Liver (tissue), 8 donors: ENCODE measurements at regions not wholly inside any gene's neighbourhood (a gene's known extent, or its start where the extent isn't known, plus 50 kb on each side); places are given as distances from the start of the nearest gene placed in this dataset.

Source experiments
- DNase-seq: peaks from one replicate; pipeline ENCODE4 v3.0.0-alpha.2; 2017; ENCODE audit warnings: low spot score
- H3K27ac ChIP-seq, 2 donors: one replicate each; pipeline ENCODE4 v1.7.0; 2013; ENCODE audit warnings: inconsistent platforms in 2 of 2, low read length in 2 of 2, control low read depth in 1 of 2, low read depth in 1 of 2, mild to moderate bottlenecking in 1 of 2
- H3K27me3 ChIP-seq, 4 donors: one replicate each; pipeline versions ENCODE4 v1.6.1 to v1.7.0; 2013; ENCODE audit warnings: low read length in 3 of 4, inconsistent platforms in 1 of 4, mild to moderate bottlenecking in 1 of 4, moderate library complexity in 1 of 4; ENCODE audit not compliant: control insufficient read depth in 4 of 4, insufficient read depth in 4 of 4
- H3K36me3 ChIP-seq, 4 donors: one replicate each; pipeline versions ENCODE4 v1.6.1 to v1.7.0; 2013; ENCODE audit warnings: low read length in 3 of 4, mild to moderate bottlenecking in 3 of 4, low read depth in 1 of 4, moderate library complexity in 1 of 4; ENCODE audit not compliant: control insufficient read depth in 4 of 4, insufficient read depth in 3 of 4
- H3K4me1 ChIP-seq, 4 donors: one replicate each; pipeline versions ENCODE4 v1.6.1 to v1.7.0; 2013; ENCODE audit warnings: low read length in 3 of 4, mild to moderate bottlenecking in 3 of 4, moderate library complexity in 1 of 4; ENCODE audit not compliant: control insufficient read depth in 4 of 4, insufficient read depth in 4 of 4
- H3K4me3 ChIP-seq, 3 donors: one replicate each; pipeline versions ENCODE4 v1.6.1 to v1.7.0; 2013; ENCODE audit warnings: low read length in 3 of 3, control low read depth in 1 of 3, low read depth in 1 of 3, mild to moderate bottlenecking in 1 of 3
- H3K9ac ChIP-seq, 2 donors: one replicate each; pipeline ENCODE4 v1.7.0; 2013; ENCODE audit warnings: low read length in 2 of 2, mild to moderate bottlenecking in 2 of 2, moderate library complexity in 2 of 2, control low read depth in 1 of 2, low read depth in 1 of 2
- H3K9me3 ChIP-seq, 4 donors: one replicate each; pipeline versions ENCODE4 v1.6.1 to v1.7.0; 2013; ENCODE audit warnings: low read length in 3 of 4; ENCODE audit not compliant: control insufficient read depth in 4 of 4
- ATF3 ChIP-seq: IDR thresholded peaks from 2 replicates; pipeline ENCODE4 v1.6.1; 2016; ENCODE audit warnings: antibody characterized with exemption
- CTCF ChIP-seq: fragments of 150-350 bp; IDR thresholded peaks from 2 replicates; pipeline ENCODE4 v1.5.1; 2017; ENCODE audit warnings: improper control_type of control experiment, low read depth, low read length; ENCODE audit not compliant: missing input control
- EGR1 ChIP-seq, 2 donors: IDR thresholded peaks; 2 replicates each; pipeline ENCODE4 v1.6.1; 2016 to 2018; ENCODE audit warnings: antibody characterized with exemption in 2 of 2, low read depth in 2 of 2
- FOXA1 ChIP-seq: IDR thresholded peaks from 2 replicates; pipeline ENCODE4 v1.6.1; 2016; ENCODE audit warnings: antibody characterized with exemption
- FOXA2 ChIP-seq: IDR thresholded peaks from 2 replicates; pipeline ENCODE4 v1.6.1; 2016; ENCODE audit warnings: antibody characterized with exemption
- GABPA ChIP-seq, 2 donors: IDR thresholded peaks in 1 of 2; conservative IDR thresholded peaks in 1 of 2; 2 replicates each; pipeline ENCODE4 v1.6.1; 2016; ENCODE audit warnings: antibody characterized with exemption in 2 of 2, mild to moderate bottlenecking in 1 of 2, moderate library complexity in 1 of 2
- HNF4A ChIP-seq, 2 donors: conservative IDR thresholded peaks; 2 replicates each; pipeline ENCODE4 v1.6.1; 2016; ENCODE audit warnings: antibody characterized with exemption in 2 of 2, mild to moderate bottlenecking in 2 of 2
- HNF4G ChIP-seq: IDR thresholded peaks from 2 replicates; pipeline ENCODE4 v1.6.1; 2016; ENCODE audit warnings: antibody characterized with exemption
- JUND ChIP-seq, 2 donors: IDR thresholded peaks; 2 replicates each; pipeline ENCODE4 v1.6.1; 2016; ENCODE audit warnings: antibody characterized with exemption in 2 of 2
- MAX ChIP-seq: IDR thresholded peaks from 2 replicates; pipeline ENCODE4 v1.6.1; 2016; ENCODE audit warnings: antibody characterized with exemption
- RAD21 ChIP-seq, 2 donors: IDR thresholded peaks; 2 replicates each; pipeline ENCODE4 v1.6.1; 2016; ENCODE audit warnings: antibody characterized with exemption in 2 of 2, mild to moderate bottlenecking in 2 of 2
- REST ChIP-seq: IDR thresholded peaks from 2 replicates; pipeline ENCODE4 v1.6.1; 2016; ENCODE audit warnings: antibody characterized with exemption, mild to moderate bottlenecking
- RXRA ChIP-seq, 2 donors: IDR thresholded peaks; 2 replicates each; pipeline ENCODE4 v1.6.1; 2017 to 2018; ENCODE audit warnings: antibody characterized with exemption in 2 of 2, mild to moderate bottlenecking in 1 of 2
- SP1 ChIP-seq: IDR thresholded peaks from 2 replicates; pipeline ENCODE4 v1.6.1; 2018; ENCODE audit warnings: antibody characterized with exemption, mild to moderate bottlenecking
- TAF1 ChIP-seq: conservative IDR thresholded peaks from 2 replicates; pipeline ENCODE4 v1.6.1; 2016; ENCODE audit warnings: antibody characterized with exemption, mild to moderate bottlenecking
- YY1 ChIP-seq: IDR thresholded peaks from 2 replicates; pipeline ENCODE4 v1.6.1; 2016; ENCODE audit warnings: antibody characterized with exemption, mild to moderate bottlenecking
- ZBTB33 ChIP-seq: IDR thresholded peaks from 2 replicates; pipeline ENCODE4 v1.6.1; 2016; ENCODE audit warnings: antibody characterized with exemption
- WGBS: extraction: QIAGEN DNeasy Blood & Tissue Kit; methylation state at CpG from one replicate; pipeline ENCODE4 v1.1.7; 2013; 5-methylcytosine and 5-hydroxymethylcytosine counted together
- donor health status: healthy.
- donor health status: healthy.
- donor health status: healthy.
- donor health status: healthy.
- donor health status: healthy.

GRCh38 chr14:81884382-81884781 is 350.7 kb upstream of the SEL1L start:
- WGBS: 41% methylated on average over 1 of the region's 1 CpG
- no peaks in the 10 kb centered on the region for H3K27me3 ChIP-seq
- no peak for DNase-seq
- H3K27ac ChIP-seq: no peak overlapping the region
- H3K4me3 ChIP-seq: no peak overlapping the region
- TF ChIP-seq YY1 (no peak), RXRA (IDR thresholded peaks at IDR 0.05) (no peak), SP1 (no peak), FOXA1 (no peak), EGR1 (IDR thresholded peaks at IDR 0.05; ENCODE audit: low read depth in 2 of 2) (no peak)
- no peaks in the 10 kb centered on the region for H3K4me1 ChIP-seq
- no peak overlapping the region for H3K9ac ChIP-seq
- no peaks in the 10 kb centered on the region for H3K9me3 ChIP-seq
- H3K36me3 ChIP-seq: no peaks in the 10 kb centered on the region

GRCh38 chr14:81886588-81886987 is 352.9 kb upstream of the SEL1L start:
- no peak overlapping the region for H3K27ac ChIP-seq
- no peak for DNase-seq
- no peaks in the 10 kb centered on the region for H3K27me3 ChIP-seq
- H3K9me3 ChIP-seq: no peaks in the 10 kb centered on the region
- no peak overlapping the region for H3K9ac ChIP-seq
- 84% methylated on average over 2 of the region's 2 CpGs for WGBS
- TF ChIP-seq RXRA (IDR thresholded peaks at IDR 0.05) (peak in 1 of 2 donors; percentile 10), FOXA1 (no peak), REST (no peak), HNF4A (conservative IDR thresholded peaks at IDR 0.05) (peak in 1 of 2 donors; percentile 42), CTCF (no peak), SP1 (no peak), RAD21 (IDR thresholded peaks at IDR 0.05) (no peak), EGR1 (IDR thresholded peaks at IDR 0.05; ENCODE audit: low read depth in 2 of 2) (no peak), YY1 (no peak)
- H3K4me3 ChIP-seq: no peak overlapping the region
- H3K36me3 ChIP-seq: no peaks in the 10 kb centered on the region
- H3K4me1 ChIP-seq: peaks cover 0 to 2% (median 0%) of the 10 kb centered on the region in 4 donors

- Histone ChIP-seq H3K4me3 (no peak overlapping the region), H3K9ac (no peak overlapping the region), H3K27ac (no peak overlapping the region), H3K27me3 (no peaks in the 10 kb centered on the region), H3K9me3 (no peaks in the 10 kb centered on the region), H3K36me3 (no peaks in the 10 kb centered on the region), H3K4me1 (peaks cover 0 to 2% (median 0%) of the 10 kb centered on the region in 4 donors)
- WGBS: 54% methylated on average over 2 of the region's 2 CpGs
- no peak for DNase-seq
- TF ChIP-seq ZBTB33: no peak
- TF ChIP-seq GABPA (IDR thresholded peaks at IDR 0.05 in 1 of 2, conservative IDR thresholded peaks at IDR 0.05 in 1 of 2): no peak
- no peak for TF ChIP-seq YY1
- no peak for TF ChIP-seq EGR1 (IDR thresholded peaks at IDR 0.05; ENCODE audit: low read depth in 2 of 2)
- no peak for TF ChIP-seq FOXA1
- TF ChIP-seq REST: no peak
- TF ChIP-seq FOXA2: no peak
- no peak for TF ChIP-seq MAX
- TF ChIP-seq RAD21 (IDR thresholded peaks at IDR 0.05): no peak
- TF ChIP-seq ATF3: no peak
- TF ChIP-seq SP1: no peak
- TF ChIP-seq RXRA (IDR thresholded peaks at IDR 0.05): no peak
- no peak for TF ChIP-seq HNF4G
- TF ChIP-seq TAF1: no peak
- TF ChIP-seq JUND (IDR thresholded peaks at IDR 0.05): no peak
These were observed 355.9 kb upstream of the SEL1L start for GRCh38 chr14:81889529-81889928.
